ENCODE measurements at regions not wholly inside any gene's neighbourhood (a gene's known extent, or its start where the extent isn't known, plus 50 kb on each side); places are given as distances from the start of the nearest gene placed in this dataset.

DNA sequence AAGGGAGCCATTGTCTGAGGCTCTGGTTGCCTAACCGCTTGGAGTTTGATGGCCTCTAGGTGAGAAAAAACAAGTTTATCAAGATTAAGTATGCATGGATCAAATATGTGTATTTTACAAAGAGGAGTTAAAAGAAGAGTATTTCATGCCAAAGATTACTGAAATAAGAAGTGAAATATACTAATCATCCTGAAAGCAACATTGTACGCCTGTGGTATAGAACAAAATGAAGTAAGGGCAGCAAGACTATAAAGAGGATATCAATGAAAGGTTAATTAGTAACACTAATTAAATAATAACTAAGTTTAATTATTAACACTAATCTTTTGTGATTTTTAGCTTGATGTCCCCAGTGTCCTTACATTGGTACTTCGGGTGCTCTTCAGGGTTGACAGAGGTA is 276.7 kb downstream of the CALCRL start:
- Histone ChIP-seq H3K4me3 (no peak overlapping the region), H3K27ac (replicated peaks) (no peak overlapping the region), H3K4me1 (peaks cover 8% of the 10 kb centered on the region), H3K36me3 (no peaks in the 10 kb centered on the region), H3K27me3 (ENCODE audit: low read depth) (no peaks in the 10 kb centered on the region), H3K9me3 (replicated peaks) (peaks cover 11% of the 10 kb centered on the region)
- TF ChIP-seq CTCF (IDR thresholded peaks at IDR 0.05; ENCODE audit: borderline replicate concordance) = no peak
- intact Hi-C loops (cut with micrococcal nuclease) = no loop called here
- no peak for DNase-seq

GRCh38 chr2:187169864-187170263 is 278.2 kb downstream of the CALCRL start:
- intact Hi-C loops (cut with micrococcal nuclease) = no loop called here
- DNase-seq = no peak
- H3K27me3 ChIP-seq (ENCODE audit: low read depth) = no peaks in the 10 kb centered on the region

GRCh38 chr2:187168720-187169713 is 279.0 kb downstream of the CALCRL start:
- H3K4me1 ChIP-seq = peaks cover 8% of the 10 kb centered on the region
- H3K27ac ChIP-seq (replicated peaks) = no peak overlapping the region
- H3K36me3 ChIP-seq = no peaks in the 10 kb centered on the region
- H3K27me3 ChIP-seq (ENCODE audit: low read depth) = no peaks in the 10 kb centered on the region
- H3K9me3 ChIP-seq (replicated peaks) = peaks cover 11% of the 10 kb centered on the region
- DNase-seq = no peak
- TF ChIP-seq CTCF (IDR thresholded peaks at IDR 0.05; ENCODE audit: borderline replicate concordance) = no peak
- intact Hi-C loops (cut with micrococcal nuclease) = no loop called here
- no peak overlapping the region for H3K4me3 ChIP-seq

More at GRCh38 chr2:187169864-187170263, 278.2 kb downstream of the CALCRL start:
- H3K4me3 ChIP-seq = no peak overlapping the region
- H3K27ac ChIP-seq (replicated peaks) = no peak overlapping the region
- no peaks in the 10 kb centered on the region for H3K36me3 ChIP-seq
- no peak for TF ChIP-seq CTCF (IDR thresholded peaks at IDR 0.05; ENCODE audit: borderline replicate concordance)
- H3K4me1 ChIP-seq = peaks cover 8% of the 10 kb centered on the region
- peaks cover 11% of the 10 kb centered on the region for H3K9me3 ChIP-seq (replicated peaks)

- no peak overlapping the region for H3K27ac ChIP-seq (replicated peaks)
- no peaks in the 10 kb centered on the region for H3K27me3 ChIP-seq (ENCODE audit: low read depth)
- DNase-seq = no peak
- H3K36me3 ChIP-seq = no peaks in the 10 kb centered on the region
- intact Hi-C loops (cut with micrococcal nuclease) = no loop called here
- H3K9me3 ChIP-seq (replicated peaks) = peaks cover 11% of the 10 kb centered on the region
- peaks cover 8% of the 10 kb centered on the region for H3K4me1 ChIP-seq
- H3K4me3 ChIP-seq = no peak overlapping the region
- no peak for TF ChIP-seq CTCF (IDR thresholded peaks at IDR 0.05; ENCODE audit: borderline replicate concordance)
Observed at GRCh38 chr2:187167491-187167890, 280.6 kb downstream of the CALCRL start.

- Histone ChIP-seq H3K9me3 (replicated peaks) (peaks cover 11% of the 10 kb centered on the region), H3K4me1 (peaks cover 8% of the 10 kb centered on the region), H3K4me3 (no peak overlapping the region), H3K27me3 (ENCODE audit: low read depth) (no peaks in the 10 kb centered on the region), H3K27ac (replicated peaks) (no peak overlapping the region), H3K36me3 (no peaks in the 10 kb centered on the region)
- intact Hi-C loops (cut with micrococcal nuclease) = no loop called here
- no peak for DNase-seq
- no peak for TF ChIP-seq CTCF (IDR thresholded peaks at IDR 0.05; ENCODE audit: borderline replicate concordance)
Observed at GRCh38 chr2:187165936-187166610, 282.0 kb downstream of the CALCRL start.

Measured in left ventricle myocardium inferior (tissue), 1 donor.